H1 (cell line): ENCODE measurements at regions not wholly inside any gene's neighbourhood (a gene's known extent, or its start where the extent isn't known, plus 50 kb on each side); places are given as distances from the start of the nearest gene placed in this dataset.

ENCODE experiments used
- CTCF ChIA-PET: fragments of 300-600 bp; sonication (Branson Sonifier 250); formaldehyde crosslinking; loops from one replicate; lab custom pipeline; 2021; ENCODE audit not compliant: partially characterized antibody; lab: Charles Lee
- POLR2A ChIA-PET: fragments of 300-600 bp; sonication (Branson Sonifier 250); formaldehyde crosslinking; loops from one replicate; lab custom pipeline; 2021; ENCODE audit warnings: inconsistent platforms; ENCODE audit not compliant: partially characterized antibody; lab: Charles Lee
- DNase-seq, 2 experiments: peaks; one replicate each; pipeline versions ENCODE4 v3.0.0 to v3.0.0-alpha.2; 2010 to 2022; ENCODE audit warnings: low spot score in 2 of 2, low read depth in 1 of 2, mixed read lengths in 1 of 2
- FAIRE-seq: peaks from 2 replicates; lab custom pipeline; 2011; peaks lifted over from hg19 to GRCh38; lab: Jason Lieb, UNC
- H2AFZ ChIP-seq: 2 replicates; pipeline ENCODE4 v1.8.1; 2012; ENCODE audit warnings: low read length, inconsistent platforms
- H2AK5ac ChIP-seq: 2 replicates; pipeline ENCODE4 v1.6.1; 2013; ENCODE audit warnings: low read depth, low read length
- H2BK120ac ChIP-seq: replicated peaks from 2 replicates; pipeline ENCODE3; 2013; ENCODE audit warnings: low read depth, low read length, inconsistent platforms
- H2BK12ac ChIP-seq: 2 replicates; pipeline ENCODE4 v1.6.1; 2013; ENCODE audit warnings: low read depth, low read length
- H2BK15ac ChIP-seq: 2 replicates; pipeline ENCODE4 v1.6.1; 2013; ENCODE audit warnings: low read length
- H2BK20ac ChIP-seq: 2 replicates; pipeline ENCODE4 v1.6.1; 2013; ENCODE audit warnings: low read length
- H2BK5ac ChIP-seq: 2 replicates; pipeline ENCODE4 v1.6.1; 2013; ENCODE audit warnings: low read depth, low read length
- H3K14ac ChIP-seq: 2 replicates; pipeline ENCODE4 v1.6.1; 2013; ENCODE audit warnings: inconsistent platforms; ENCODE audit not compliant: insufficient read length
- H3K18ac ChIP-seq: 2 replicates; pipeline ENCODE4 v1.6.1; 2013; ENCODE audit warnings: low read length; ENCODE audit errors: extremely low read depth
- H3K23ac ChIP-seq: 2 replicates; pipeline ENCODE4 v1.6.1; 2013; ENCODE audit warnings: inconsistent platforms; ENCODE audit not compliant: insufficient read length
- H3K23me2 ChIP-seq: 2 replicates; pipeline ENCODE4 v1.6.1; 2013; ENCODE audit warnings: low read depth, low read length
- H3K27ac ChIP-seq: 2 replicates; pipeline ENCODE4 v1.6.1; 2011; ENCODE audit warnings: low read depth, low read length, inconsistent platforms
- H3K27me3 ChIP-seq, 4 experiments: replicated peaks in 1 of 4; 1 replicate in 1 of 4; 2 replicates in 3 of 4; pipeline versions ENCODE4 v1.6.1 to v1.8.1; 2011 to 2013; ENCODE audit warnings: low read length in 3 of 4, mild to moderate bottlenecking in 3 of 4, inconsistent platforms in 2 of 4, mixed read lengths in 2 of 4, moderate library complexity in 1 of 4; ENCODE audit not compliant: control insufficient read depth in 3 of 4, insufficient read depth in 3 of 4; ENCODE audit errors: extremely low read depth in 1 of 4
- H3K36me3 ChIP-seq, 4 experiments: 2 replicates each; pipeline versions ENCODE4 v1.6.1 to v1.8.1; 2011 to 2013; ENCODE audit warnings: mild to moderate bottlenecking in 4 of 4, low read length in 3 of 4, moderate library complexity in 2 of 4, control low read depth in 1 of 4, inconsistent platforms in 1 of 4; ENCODE audit not compliant: insufficient read depth in 4 of 4, control insufficient read depth in 2 of 4
- H3K4ac ChIP-seq: replicated peaks from 2 replicates; pipeline ENCODE3; 2013; ENCODE audit warnings: low read length, low read depth, mixed read lengths, inconsistent platforms; ENCODE audit not compliant: insufficient read length
- H3K4me1 ChIP-seq, 4 experiments: replicated peaks in 1 of 4; 1 replicate in 1 of 4; 2 replicates in 3 of 4; pipeline versions ENCODE4 v1.6.1 to v1.8.1; 2011 to 2013; ENCODE audit warnings: low read length in 3 of 4, inconsistent platforms in 2 of 4, mixed read lengths in 1 of 4; ENCODE audit not compliant: insufficient read depth in 4 of 4, control insufficient read depth in 3 of 4
- H3K4me2 ChIP-seq, 2 experiments: 2 replicates each; pipeline versions ENCODE4 v1.6.1 to v1.8.1; 2011 to 2013; ENCODE audit warnings: low read depth in 2 of 2, low read length in 2 of 2, control low read depth in 1 of 2, inconsistent platforms in 1 of 2, mild to moderate bottlenecking in 1 of 2; ENCODE audit not compliant: insufficient read depth in 1 of 2
- H3K4me3 ChIP-seq, 4 experiments: fragments of 200-600, 300-600 bp in 1 of 4; sonication (generic), shearing (Covaris generic), sonication (Bioruptor Twin) in 1 of 4; 2 replicates each; pipeline versions ENCODE4 v1.5.1 to v1.8.1; 2011 to 2016; ENCODE audit warnings: low read length in 4 of 4, low read depth in 3 of 4, control low read depth in 2 of 4, inconsistent platforms in 2 of 4, mild to moderate bottlenecking in 2 of 4, mixed read lengths in 1 of 4, moderate library complexity in 1 of 4; ENCODE audit not compliant: insufficient read depth in 2 of 4; ENCODE audit errors: extremely low read depth in 1 of 4
- H3K56ac ChIP-seq: replicated peaks from 2 replicates; pipeline ENCODE3; 2013; ENCODE audit warnings: low read depth, mild to moderate bottlenecking, mixed read lengths, low read length, inconsistent platforms; ENCODE audit not compliant: insufficient read length
- H3K79me1 ChIP-seq: 2 replicates; pipeline ENCODE4 v1.6.1; 2013; ENCODE audit warnings: low read depth, low read length, control low read depth
- H3K79me2 ChIP-seq, 2 experiments: 2 replicates each; pipeline versions ENCODE4 v1.6.1 to v1.8.1; 2012 to 2013; ENCODE audit warnings: low read length in 2 of 2, mild to moderate bottlenecking in 2 of 2, inconsistent platforms in 1 of 2; ENCODE audit not compliant: insufficient read depth in 2 of 2, control insufficient read depth in 1 of 2
- H3K9ac ChIP-seq, 4 experiments: replicated peaks in 1 of 4; 1 replicate in 1 of 4; 2 replicates in 3 of 4; pipeline versions ENCODE4 v1.6.1 to v1.8.1; 2011 to 2013; ENCODE audit warnings: low read depth in 3 of 4, low read length in 3 of 4, control low read depth in 2 of 4, mild to moderate bottlenecking in 2 of 4, moderate library complexity in 2 of 4, inconsistent platforms in 1 of 4; ENCODE audit errors: extremely low read depth in 1 of 4
- H3K9me3 ChIP-seq, 2 experiments: 2 replicates each; pipeline versions ENCODE4 v1.6.1 to v1.8.1; 2012 to 2013; ENCODE audit warnings: mild to moderate bottlenecking in 2 of 2, moderate library complexity in 2 of 2, control low read depth in 1 of 2, inconsistent platforms in 1 of 2, low read depth in 1 of 2, low read length in 1 of 2, mixed read lengths in 1 of 2; ENCODE audit not compliant: insufficient read depth in 2 of 2
- H4K20me1 ChIP-seq, 2 experiments: replicated peaks in 1 of 2; 2 replicates each; pipeline versions ENCODE3 to v1.8.1; 2011 to 2013; ENCODE audit warnings: inconsistent platforms in 2 of 2, low read length in 2 of 2, mild to moderate bottlenecking in 1 of 2; ENCODE audit not compliant: insufficient read depth in 2 of 2, control insufficient read depth in 1 of 2
- H4K5ac ChIP-seq: 2 replicates; pipeline ENCODE4 v1.6.1; 2013; ENCODE audit warnings: low read length, low read depth, mixed read lengths, inconsistent platforms; ENCODE audit not compliant: insufficient read length
- H4K8ac ChIP-seq: 2 replicates; pipeline ENCODE4 v1.8.0; 2013; ENCODE audit warnings: mild to moderate bottlenecking, moderate library complexity, low read length, inconsistent platforms; ENCODE audit not compliant: insufficient read depth; ENCODE audit errors: extremely low read depth
- H4K91ac ChIP-seq: replicated peaks from 2 replicates; pipeline ENCODE3; 2013; ENCODE audit warnings: low read length, mixed read lengths, inconsistent platforms; ENCODE audit not compliant: insufficient read length
- CBX8 ChIP-seq: fragments of 300-800, 300-1000 bp; sonication (generic); IDR thresholded peaks from 2 replicates; pipeline ENCODE4 v1.7.1; 2016; ENCODE audit warnings: low read depth, low read length, borderline replicate concordance
- CREB1 ChIP-seq: IDR thresholded peaks from 2 replicates; pipeline ENCODE4 v1.6.1; 2012; ENCODE audit warnings: inconsistent platforms
- CTBP2 ChIP-seq: IDR thresholded peaks from 2 replicates; pipeline ENCODE4 v1.7.0; 2011; ENCODE audit warnings: borderline replicate concordance, mild to moderate bottlenecking, moderate library complexity, mixed read lengths, low read length; ENCODE audit not compliant: insufficient read depth, insufficient read length
- EP300 ChIP-seq, 2 experiments: IDR thresholded peaks; 1 replicate in 1 of 2; 2 replicates in 1 of 2; pipeline ENCODE4 v1.6.1; 2011 to 2012; ENCODE audit warnings: low read depth in 2 of 2, low read length in 2 of 2, mild to moderate bottlenecking in 2 of 2, borderline replicate concordance in 1 of 2, inconsistent platforms in 1 of 2, moderate library complexity in 1 of 2
- EZH2 ChIP-seq: fragments of 200-600 bp; sonication (generic); IDR thresholded peaks from 2 replicates; pipeline ENCODE4 v1.7.1; 2012; ENCODE audit warnings: low read depth, mild to moderate bottlenecking, moderate library complexity, low read length, inconsistent platforms; ENCODE audit not compliant: severe bottlenecking
- FOSL1 ChIP-seq: IDR thresholded peaks from 2 replicates; pipeline ENCODE4 v1.6.1; 2011; ENCODE audit warnings: mild to moderate bottlenecking, low read depth, low read length, moderate library complexity; ENCODE audit not compliant: insufficient read depth
- GTF2F1 ChIP-seq: IDR thresholded peaks from 2 replicates; pipeline ENCODE4 v1.6.1; 2012; ENCODE audit warnings: low read depth, low read length, improper control_type of control experiment, borderline replicate concordance
- HDAC6 ChIP-seq: IDR thresholded peaks from one replicate; pipeline ENCODE4 v1.7.1; 2012; ENCODE audit warnings: low read depth, mild to moderate bottlenecking, inconsistent platforms, low read length, moderate library complexity
- RNF2 ChIP-seq: fragments of 200-900, 300-1000 bp; sonication (generic); IDR thresholded peaks from 2 replicates; pipeline ENCODE4 v1.7.1; 2016; ENCODE audit warnings: borderline replicate concordance, low read depth, mild to moderate bottlenecking, antibody characterized with exemption, low read length; ENCODE audit not compliant: poor library complexity, severe bottlenecking; ENCODE audit errors: missing control alignments
- SAP30 ChIP-seq: fragments of 300-600 bp; sonication (generic); IDR thresholded peaks from 2 replicates; pipeline ENCODE4 v1.7.1; 2012; ENCODE audit warnings: low read length, moderate library complexity, mild to moderate bottlenecking, inconsistent platforms; ENCODE audit not compliant: insufficient read depth, insufficient replicate concordance
- SIX5 ChIP-seq: IDR thresholded peaks from 2 replicates; pipeline ENCODE4 v1.6.1; 2011; ENCODE audit warnings: mild to moderate bottlenecking, low read depth, low read length
- YY1 ChIP-seq: IDR thresholded peaks from 2 replicates; pipeline ENCODE4 v1.6.1; 2011; ENCODE audit warnings: low read depth, mild to moderate bottlenecking, low read length
- WGBS, 2 experiments: shearing (Covaris generic) in 1 of 2; methylation state at CpG; one replicate each; pipeline versions ENCODE4 v1.1.6 to v1.1.7; 2013 to 2015; ENCODE audit warnings: low lambda C conversion rate in 2 of 2, mixed read lengths in 2 of 2, inconsistent platforms in 1 of 2, low coverage in 1 of 2, missing lambda C conversion rate in 1 of 2; ENCODE audit not compliant: insufficient replicate concordance in 2 of 2, insufficient coverage in 1 of 2, insufficient read length in 1 of 2; ENCODE audit errors: extremely low coverage in 1 of 2, missing lambda C conversion rate in 1 of 2; 5-methylcytosine and 5-hydroxymethylcytosine counted together
- TF ChIP-seq, protein P1 (sequence below): IDR thresholded peaks from 2 replicates; pipeline ENCODE4 v1.6.1; 2012; ENCODE audit warnings: inconsistent platforms

DNA sequence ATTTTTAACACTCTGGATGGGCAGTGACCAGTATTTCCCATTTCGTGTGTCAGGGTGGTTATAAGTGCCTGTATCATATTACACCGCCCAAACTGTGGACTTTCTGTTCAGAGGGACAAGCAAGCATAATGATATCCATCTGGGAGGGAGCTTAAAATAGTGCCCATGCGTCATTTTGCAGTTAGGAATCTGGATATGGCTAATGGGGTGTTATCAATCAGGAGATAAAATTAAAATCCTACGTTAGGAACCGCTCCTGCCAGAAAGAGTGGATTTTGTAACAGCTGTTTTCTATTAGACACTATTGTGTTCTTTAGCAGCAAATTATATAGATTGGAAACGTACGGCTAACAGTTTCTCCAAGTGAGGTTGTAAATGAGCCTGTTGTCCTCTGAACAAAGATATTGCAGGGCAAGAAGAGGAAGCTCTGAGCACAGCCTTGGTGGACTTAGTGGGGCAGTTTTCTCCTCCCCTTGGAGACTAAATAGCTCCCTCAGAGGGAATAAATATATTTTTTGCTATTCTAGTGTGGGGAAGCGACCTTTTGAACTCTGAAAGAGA is 160.4 kb downstream of the SPATA31D1 start:
- no peak for DNase-seq
- CTCF ChIA-PET, result interaction anchor here (1.3 kb wide), 1 partner anchor 318 kb away, joined by 4 read pairs; no protein-coding TSS in a partner anchor
- no peak overlapping the region for H3K4me2 ChIP-seq
- TF ChIP-seq HDAC6 (no peak), CTBP2 (no peak), GTF2F1 (no peak), YY1 (no peak), FOSL1 (no peak), SIX5 (no peak), RNF2 (no peak), EP300 (IDR thresholded peaks at IDR 0.05; ENCODE audit: borderline replicate concordance in 1 of 2, low read depth in 2 of 2, low read length in 2 of 2) (no peak), CBX8 (no peak), EZH2 (no peak), SAP30 (no peak), CREB1 (no peak)
- TF ChIP-seq, protein P1, sequence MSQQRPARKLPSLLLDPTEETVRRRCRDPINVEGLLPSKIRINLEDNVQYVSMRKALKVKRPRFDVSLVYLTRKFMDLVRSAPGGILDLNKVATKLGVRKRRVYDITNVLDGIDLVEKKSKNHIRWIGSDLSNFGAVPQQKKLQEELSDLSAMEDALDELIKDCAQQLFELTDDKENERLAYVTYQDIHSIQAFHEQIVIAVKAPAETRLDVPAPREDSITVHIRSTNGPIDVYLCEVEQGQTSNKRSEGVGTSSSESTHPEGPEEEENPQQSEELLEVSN, result no peak

More for the DNA sequence above, 160.4 kb downstream of the SPATA31D1 start:
- no peak overlapping the region for H4K91ac ChIP-seq
- no peaks in the 10 kb centered on the region for H3K9me3 ChIP-seq
- H3K79me2 ChIP-seq, result no peaks in the 10 kb centered on the region
- no peak overlapping the region for H2BK120ac ChIP-seq
- H4K8ac ChIP-seq, result no peak overlapping the region
- H2BK5ac ChIP-seq, result no peak overlapping the region
- H3K4ac ChIP-seq, result no peak overlapping the region
- 89% methylated on average over 8 of the region's 8 CpGs; no CpG with 5 or more reads in 1 of the 2 experiments for WGBS, 2 experiments
- H2BK20ac ChIP-seq, result no peak overlapping the region
- no peak overlapping the region for H3K18ac ChIP-seq
- no peaks in the 10 kb centered on the region for H3K27me3 ChIP-seq
- no peak overlapping the region for H2BK12ac ChIP-seq
- no peak overlapping the region for H2AFZ ChIP-seq
- H3K23me2 ChIP-seq, result no peaks in the 10 kb centered on the region
- no peak overlapping the region for H3K23ac ChIP-seq
- no peaks in the 10 kb centered on the region for H3K79me1 ChIP-seq
- POLR2A ChIA-PET, result no interaction called here
- no peaks in the 10 kb centered on the region for H3K4me1 ChIP-seq
- H3K9ac ChIP-seq, result no peak overlapping the region
- no peaks in the 10 kb centered on the region for H4K20me1 ChIP-seq
- no peak overlapping the region for H3K56ac ChIP-seq
- no peaks in the 10 kb centered on the region for H3K36me3 ChIP-seq
- no peak overlapping the region for H4K5ac ChIP-seq
- H3K4me3 ChIP-seq, result no peak overlapping the region
- no peak overlapping the region for H2AK5ac ChIP-seq
- H3K14ac ChIP-seq, result no peak overlapping the region
- no peak overlapping the region for H2BK15ac ChIP-seq
- H3K27ac ChIP-seq, result no peak overlapping the region
- no peak for FAIRE-seq
